ENCODE measurements at regions not wholly inside any gene's neighbourhood (a gene's known extent, or its start where the extent isn't known, plus 50 kb on each side); places are given as distances from the start of the nearest gene placed in this dataset.

DNA sequence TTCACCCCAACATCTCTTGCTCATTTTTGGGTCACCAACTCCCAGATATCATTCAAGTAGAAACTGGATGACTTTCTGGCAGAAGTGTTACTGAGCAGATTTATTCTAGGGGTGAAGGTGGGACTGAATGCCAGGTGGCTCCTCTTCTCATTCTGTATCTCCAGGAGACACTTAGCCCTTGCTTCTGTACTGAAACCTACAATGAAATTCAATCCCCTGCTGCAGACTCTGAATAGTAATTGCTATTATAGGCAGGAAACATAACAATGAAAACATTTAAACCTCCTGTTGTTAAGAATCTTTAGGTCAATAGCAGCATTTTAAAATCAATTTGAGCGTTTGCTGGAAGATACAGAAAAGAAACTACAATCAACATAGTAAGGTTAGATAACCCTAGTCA is 879.4 kb upstream of the TENM4 start:
- Histone ChIP-seq H3K27me3 (no peaks in the 10 kb centered on the region), H3K9me3 (no peaks in the 10 kb centered on the region), H3K36me3 (no peaks in the 10 kb centered on the region), H3K27ac (no peak overlapping the region), H3K4me1 (no peaks in the 10 kb centered on the region), H3K4me3 (no peak overlapping the region)
- DNase-seq (no peak), ATAC-seq (ENCODE audit: low FRiP score in 2 of 2) (no peak)
- 59 to 62% methylated on average over 1 of the region's 1 CpG for WGBS, 2 donors
- no peak for TF ChIP-seq POLR2A (IDR thresholded peaks at IDR 0.05)
- TF ChIP-seq, protein P1, sequence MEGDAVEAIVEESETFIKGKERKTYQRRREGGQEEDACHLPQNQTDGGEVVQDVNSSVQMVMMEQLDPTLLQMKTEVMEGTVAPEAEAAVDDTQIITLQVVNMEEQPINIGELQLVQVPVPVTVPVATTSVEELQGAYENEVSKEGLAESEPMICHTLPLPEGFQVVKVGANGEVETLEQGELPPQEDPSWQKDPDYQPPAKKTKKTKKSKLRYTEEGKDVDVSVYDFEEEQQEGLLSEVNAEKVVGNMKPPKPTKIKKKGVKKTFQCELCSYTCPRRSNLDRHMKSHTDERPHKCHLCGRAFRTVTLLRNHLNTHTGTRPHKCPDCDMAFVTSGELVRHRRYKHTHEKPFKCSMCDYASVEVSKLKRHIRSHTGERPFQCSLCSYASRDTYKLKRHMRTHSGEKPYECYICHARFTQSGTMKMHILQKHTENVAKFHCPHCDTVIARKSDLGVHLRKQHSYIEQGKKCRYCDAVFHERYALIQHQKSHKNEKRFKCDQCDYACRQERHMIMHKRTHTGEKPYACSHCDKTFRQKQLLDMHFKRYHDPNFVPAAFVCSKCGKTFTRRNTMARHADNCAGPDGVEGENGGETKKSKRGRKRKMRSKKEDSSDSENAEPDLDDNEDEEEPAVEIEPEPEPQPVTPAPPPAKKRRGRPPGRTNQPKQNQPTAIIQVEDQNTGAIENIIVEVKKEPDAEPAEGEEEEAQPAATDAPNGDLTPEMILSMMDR (IDR thresholded peaks at IDR 0.05), result no peak

DNA sequence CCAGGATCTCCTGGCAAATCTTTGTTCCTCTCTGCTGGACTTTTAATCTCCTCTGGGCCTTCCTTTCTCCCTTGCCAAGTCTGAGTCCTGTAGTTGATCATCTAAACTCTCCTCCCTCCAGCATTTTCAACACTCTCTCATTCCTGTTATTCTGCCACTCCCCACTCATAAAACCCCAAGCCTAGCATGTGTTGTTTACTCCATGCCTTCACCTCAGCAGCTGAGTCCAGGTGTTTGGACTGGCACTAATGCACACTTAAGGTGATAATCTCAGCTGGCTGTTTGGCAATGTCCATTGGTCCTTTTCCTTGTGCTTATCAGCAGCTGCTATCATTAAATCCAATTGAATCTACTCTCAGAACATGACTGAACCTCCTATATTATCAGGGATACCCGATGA is 876.8 kb upstream of the TENM4 start:
- no peaks in the 10 kb centered on the region for H3K36me3 ChIP-seq
- no peaks in the 10 kb centered on the region for H3K27me3 ChIP-seq
- ATAC-seq (ENCODE audit: low FRiP score in 2 of 2) (no peak), DNase-seq (no peak)
- no peak overlapping the region for H3K27ac ChIP-seq
- no peak overlapping the region for H3K4me3 ChIP-seq
- whole genome bisulfite sequencing, 2 donors, result 87 to 91% methylated on average over 1 of the region's 1 CpG
- H3K9me3 ChIP-seq, result no peaks in the 10 kb centered on the region
- TF ChIP-seq, protein P1 (IDR thresholded peaks at IDR 0.05), result no peak
- TF ChIP-seq POLR2AphosphoS5 (IDR thresholded peaks at IDR 0.05), result no peak
- no peak for TF ChIP-seq EP300 (IDR thresholded peaks at IDR 0.05)
- no peak for TF ChIP-seq POLR2A (IDR thresholded peaks at IDR 0.05)
- no peaks in the 10 kb centered on the region for H3K4me1 ChIP-seq

DNA sequence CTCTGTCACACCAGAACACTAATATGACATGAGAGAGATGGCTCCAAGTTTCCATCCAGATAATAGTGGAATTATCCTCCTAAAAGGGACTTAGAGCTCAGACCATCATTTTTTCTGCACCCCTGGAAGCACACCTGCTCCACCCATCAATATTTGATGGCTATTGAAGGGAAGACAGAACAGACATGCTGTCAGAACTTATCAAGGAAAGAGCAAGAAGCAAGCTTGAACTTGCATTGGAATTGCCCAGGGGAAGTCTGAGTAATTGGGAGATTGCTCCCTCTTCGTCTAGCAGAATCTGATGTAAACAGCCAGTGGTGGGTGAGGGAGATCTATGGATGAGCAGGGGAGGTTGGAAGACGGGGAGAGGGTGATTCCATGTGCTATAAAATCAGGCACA is 874.4 kb upstream of the TENM4 start:
- ATAC-seq (ENCODE audit: low FRiP score in 2 of 2) (no peak), DNase-seq (no peak)
- no peaks in the 10 kb centered on the region for H3K4me1 ChIP-seq
- 41 to 60% methylated on average over 2 of the region's 2 CpGs for WGBS, 2 donors
- H3K4me3 ChIP-seq, result no peak overlapping the region
- H3K27ac ChIP-seq, result no peak overlapping the region
- TF ChIP-seq, protein P1 (IDR thresholded peaks at IDR 0.05), result no peak
- TF ChIP-seq EP300 (IDR thresholded peaks at IDR 0.05) (no peak), POLR2A (IDR thresholded peaks at IDR 0.05) (no peak), POLR2AphosphoS5 (IDR thresholded peaks at IDR 0.05) (no peak)
- no peaks in the 10 kb centered on the region for H3K27me3 ChIP-seq
- H3K9me3 ChIP-seq, result no peaks in the 10 kb centered on the region
- no peaks in the 10 kb centered on the region for H3K36me3 ChIP-seq

DNA sequence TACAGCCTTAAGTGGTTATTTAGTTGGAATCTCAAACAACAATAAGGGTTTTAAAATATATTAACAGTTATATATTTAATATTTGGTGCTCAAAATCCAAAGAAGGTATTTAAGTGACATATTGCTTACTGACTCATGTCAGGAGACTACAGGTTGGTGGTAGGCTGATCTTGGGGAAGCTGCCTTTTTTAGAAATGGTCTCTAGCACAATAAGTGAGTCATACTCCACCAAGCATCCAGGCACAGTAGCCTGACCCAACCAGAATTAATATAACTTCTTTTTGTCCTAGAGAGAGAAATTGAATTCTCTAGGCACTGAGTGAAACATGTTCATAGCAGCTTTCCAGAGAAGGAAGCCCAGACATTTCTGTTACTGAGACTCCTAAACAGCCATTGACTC is 868.5 kb upstream of the TENM4 start:
- H3K27me3 ChIP-seq, result no peaks in the 10 kb centered on the region
- H3K4me1 ChIP-seq, result no peaks in the 10 kb centered on the region
- no peak overlapping the region for H3K27ac ChIP-seq
- H3K9me3 ChIP-seq, result no peaks in the 10 kb centered on the region
- TF ChIP-seq, protein P1 (IDR thresholded peaks at IDR 0.05), result no peak
- TF ChIP-seq POLR2AphosphoS5 (IDR thresholded peaks at IDR 0.05) (no peak), EP300 (IDR thresholded peaks at IDR 0.05) (no peak), POLR2A (IDR thresholded peaks at IDR 0.05) (no peak)
- no peak overlapping the region for H3K4me3 ChIP-seq
- no peak for DNase-seq
- ATAC-seq (ENCODE audit: low FRiP score in 2 of 2), result no peak
- H3K36me3 ChIP-seq, result no peaks in the 10 kb centered on the region

DNA sequence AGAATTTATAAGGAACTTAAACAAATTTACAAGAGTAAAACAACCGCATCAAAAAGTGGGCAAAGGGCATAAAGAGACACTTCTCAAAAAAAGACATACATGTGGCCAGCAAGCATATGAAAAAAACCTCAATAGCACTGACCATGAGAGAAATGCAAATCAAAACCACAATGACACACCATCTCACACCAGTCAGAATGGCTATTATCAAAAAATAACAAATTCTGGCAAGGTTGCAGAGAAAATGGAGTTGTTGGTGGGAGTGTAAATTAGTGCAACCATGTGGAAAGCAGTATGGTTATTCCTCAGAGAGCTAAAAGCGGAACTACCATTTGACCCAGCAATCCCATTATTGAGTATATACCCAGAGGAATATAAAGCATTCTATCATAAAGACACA is 866.8 kb upstream of the TENM4 start:
- 91 to 94% methylated on average over 2 of the region's 2 CpGs for WGBS, 2 donors
- H3K27ac ChIP-seq, result no peak overlapping the region
- ATAC-seq (ENCODE audit: low FRiP score in 2 of 2) (no peak), DNase-seq (no peak)
- no peak overlapping the region for H3K4me3 ChIP-seq
- H3K9me3 ChIP-seq, result peaks cover 0 to 7% (median 0%) of the 10 kb centered on the region in 4 donors
- H3K4me1 ChIP-seq, result no peaks in the 10 kb centered on the region
- no peaks in the 10 kb centered on the region for H3K27me3 ChIP-seq
- TF ChIP-seq, protein P1 (IDR thresholded peaks at IDR 0.05), result no peak
- no peak for TF ChIP-seq POLR2A (IDR thresholded peaks at IDR 0.05)
- no peak for TF ChIP-seq EP300 (IDR thresholded peaks at IDR 0.05)
- no peak for TF ChIP-seq POLR2AphosphoS5 (IDR thresholded peaks at IDR 0.05)
- no peaks in the 10 kb centered on the region for H3K36me3 ChIP-seq
